Chondrocyte (in vitro differentiated cells): ENCODE measurements at regions not wholly inside any gene's neighbourhood (a gene's known extent, or its start where the extent isn't known, plus 50 kb on each side); places are given as distances from the start of the nearest gene placed in this dataset.

Experiments used
- DNase-seq: peaks from one replicate; pipeline ENCODE4 v3.0.0; 2021; ENCODE audit warnings: mixed read lengths, low spot score
- H3K27ac Mint-ChIP-seq: one replicate; pipeline ENCODE4 v1.8.0; 2021; ENCODE audit warnings: mild to moderate bottlenecking, moderate library complexity, mixed read lengths; ENCODE audit not compliant: unreplicated experiment
- H3K27me3 Mint-ChIP-seq: 2 replicates; pipeline ENCODE4 v1.8.0; 2021; ENCODE audit warnings: low read depth, mixed read lengths
- H3K36me3 Mint-ChIP-seq: 2 replicates; pipeline ENCODE4 v1.8.0; 2021; ENCODE audit warnings: low read depth, mixed read lengths
- H3K4me1 Mint-ChIP-seq: 2 replicates; pipeline ENCODE4 v1.8.0; 2021; ENCODE audit warnings: low read depth, mild to moderate bottlenecking, mixed read lengths
- H3K4me3 Mint-ChIP-seq: one replicate; pipeline ENCODE4 v1.8.0; 2021; ENCODE audit warnings: mild to moderate bottlenecking, moderate library complexity, mixed read lengths; ENCODE audit not compliant: unreplicated experiment
- H3K9me3 Mint-ChIP-seq: 2 replicates; pipeline ENCODE4 v1.8.0; 2021; ENCODE audit warnings: low read depth, mixed read lengths
- CTCF ChIP-seq: fragments of 200-600 bp; sonication (generic); IDR thresholded peaks from 2 replicates; pipeline ENCODE4 v1.5.0; 2021; ENCODE audit warnings: antibody characterized with exemption, mild to moderate bottlenecking, moderate library complexity

GRCh38 chrX:6372981-6373380 is 144.3 kb upstream of the NLGN4X start:
- no peak for TF ChIP-seq CTCF
- DNase-seq, result no peak
- H3K36me3 Mint-ChIP-seq, result no peaks in the 10 kb centered on the region
- H3K27ac Mint-ChIP-seq, result no peak overlapping the region
- H3K27me3 Mint-ChIP-seq, result no peaks in the 10 kb centered on the region
- no peaks in the 10 kb centered on the region for H3K9me3 Mint-ChIP-seq
- no peaks in the 10 kb centered on the region for H3K4me1 Mint-ChIP-seq
- H3K4me3 Mint-ChIP-seq, result no peak overlapping the region

- H3K9me3 Mint-ChIP-seq, result no peaks in the 10 kb centered on the region
- no peaks in the 10 kb centered on the region for H3K36me3 Mint-ChIP-seq
- no peak overlapping the region for H3K27ac Mint-ChIP-seq
- no peak overlapping the region for H3K4me3 Mint-ChIP-seq
- no peak for TF ChIP-seq CTCF
- H3K27me3 Mint-ChIP-seq, result no peaks in the 10 kb centered on the region
- H3K4me1 Mint-ChIP-seq, result no peaks in the 10 kb centered on the region
- DNase-seq, result no peak
These were observed 142.7 kb upstream of the NLGN4X start for GRCh38 chrX:6371353-6371752.

GRCh38 chrX:6363188-6363587 is 134.5 kb upstream of the NLGN4X start:
- Mint-ChIP-seq H3K4me3 (no peak overlapping the region), H3K27me3 (no peaks in the 10 kb centered on the region), H3K4me1 (no peaks in the 10 kb centered on the region), H3K27ac (no peak overlapping the region), H3K9me3 (peaks cover 6% of the 10 kb centered on the region), H3K36me3 (no peaks in the 10 kb centered on the region)
- no peak for DNase-seq
- peak; percentile 54 for TF ChIP-seq CTCF

- Mint-ChIP-seq H3K4me3 (no peak overlapping the region), H3K4me1 (no peaks in the 10 kb centered on the region), H3K27ac (no peak overlapping the region), H3K9me3 (peaks cover 25% of the 10 kb centered on the region), H3K27me3 (no peaks in the 10 kb centered on the region), H3K36me3 (no peaks in the 10 kb centered on the region)
- no peak for DNase-seq
- TF ChIP-seq CTCF, result no peak
These were observed 96.8 kb upstream of the NLGN4X start for GRCh38 chrX:6325437-6325836.

- Mint-ChIP-seq H3K4me1 (no peaks in the 10 kb centered on the region), H3K9me3 (no peaks in the 10 kb centered on the region), H3K4me3 (no peak overlapping the region), H3K36me3 (no peaks in the 10 kb centered on the region), H3K27ac (no peak overlapping the region), H3K27me3 (no peaks in the 10 kb centered on the region)
- no peak for TF ChIP-seq CTCF
- no peak for DNase-seq
These were observed 84.7 kb upstream of the NLGN4X start for GRCh38 chrX:6313356-6313755.
